Left lung (tissue), 4 donors: ENCODE measurements at regions not wholly inside any gene's neighbourhood (a gene's known extent, or its start where the extent isn't known, plus 50 kb on each side); places are given as distances from the start of the nearest gene placed in this dataset.

Experiments
- ATAC-seq: fragments of 200-7000 bp; cut with Tn5 transposase; one replicate; pipeline ENCODE4 v1.9.1; 2020; ENCODE audit warnings: moderate library complexity
- DNase-seq, 4 donors: peaks; one replicate each; pipeline ENCODE4 v3.0.0-alpha.2; 2013 to 2020
- H3K27ac ChIP-seq, 2 donors: fragments of 200-600 bp; sonication (generic) in 1 of 2; one replicate each; pipeline versions ENCODE4 v1.5.0 to v1.8.0; 2020 to 2021
- H3K27me3 ChIP-seq, 2 donors: fragments of 200-600 bp; sonication (generic) in 1 of 2; one replicate each; pipeline versions ENCODE4 v1.5.0 to v1.8.0; 2020 to 2021
- H3K36me3 ChIP-seq, 2 donors: fragments of 200-600 bp; sonication (generic) in 1 of 2; one replicate each; pipeline versions ENCODE4 v1.5.0 to v1.8.0; 2020 to 2021
- H3K4me1 ChIP-seq, 2 donors: fragments of 200-600 bp; one replicate each; pipeline ENCODE4 v1.8.0; 2021
- H3K4me3 ChIP-seq, 2 donors: fragments of 200-600 bp; sonication (generic) in 1 of 2; one replicate each; pipeline versions ENCODE4 v1.5.0 to v1.8.0; 2020 to 2021; ENCODE audit warnings: mild to moderate bottlenecking in 1 of 2
- H3K9me3 ChIP-seq, 2 donors: fragments of 200-600 bp; sonication (generic) in 1 of 2; one replicate each; pipeline versions ENCODE4 v1.5.0 to v1.8.0; 2020 to 2021
- intact Hi-C, 2 donors: fragments of 100-400 bp; cut with DNase I; formaldehyde crosslinking; loops; one replicate each; pipeline versions ENCODE4 v1.11.2 to v1.14.2; 2022
- TF ChIP-seq, protein P1 (sequence below), 2 donors: fragments of 200-600 bp; sonication (generic) in 1 of 2; IDR thresholded peaks; one replicate each; pipeline versions ENCODE4 v1.5.0 to v1.8.0; 2021; ENCODE audit warnings: antibody characterized with exemption in 2 of 2
- donor health status: DM: no; HTN: yes; CAD: no.
- donor health status: DM: no; HTN: no; CAD: no.

DNA sequence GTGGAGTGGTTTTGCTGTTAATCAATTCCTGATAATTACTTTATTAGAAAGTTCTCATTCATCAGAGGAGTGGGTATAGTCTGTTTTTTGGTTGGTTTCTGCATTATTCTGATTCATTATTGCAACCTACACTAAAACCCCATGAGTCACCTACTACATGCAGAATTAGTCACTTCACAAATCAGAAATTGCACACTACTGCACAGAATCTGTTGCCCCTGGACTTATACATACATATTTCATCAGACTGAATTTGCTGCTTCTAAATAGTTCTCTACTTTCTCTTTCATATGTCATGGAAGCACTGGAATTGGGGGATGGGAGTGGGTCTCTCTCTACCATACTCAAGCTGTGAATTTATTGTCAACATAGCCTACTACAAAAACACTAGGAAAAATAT, 585.1 kb downstream of the DNAH5 start:
- ATAC-seq = no peak
- intact Hi-C loops = no loop called here
- no peak for DNase-seq
- Histone ChIP-seq H3K4me3 (no peak overlapping the region), H3K27ac (no peak overlapping the region), H3K9me3 (peaks cover 0 to 2% of the 10 kb centered on the region in 2 donors), H3K27me3 (no peaks in the 10 kb centered on the region), H3K4me1 (no peaks in the 10 kb centered on the region), H3K36me3 (no peaks in the 10 kb centered on the region)
- TF ChIP-seq, protein P1, sequence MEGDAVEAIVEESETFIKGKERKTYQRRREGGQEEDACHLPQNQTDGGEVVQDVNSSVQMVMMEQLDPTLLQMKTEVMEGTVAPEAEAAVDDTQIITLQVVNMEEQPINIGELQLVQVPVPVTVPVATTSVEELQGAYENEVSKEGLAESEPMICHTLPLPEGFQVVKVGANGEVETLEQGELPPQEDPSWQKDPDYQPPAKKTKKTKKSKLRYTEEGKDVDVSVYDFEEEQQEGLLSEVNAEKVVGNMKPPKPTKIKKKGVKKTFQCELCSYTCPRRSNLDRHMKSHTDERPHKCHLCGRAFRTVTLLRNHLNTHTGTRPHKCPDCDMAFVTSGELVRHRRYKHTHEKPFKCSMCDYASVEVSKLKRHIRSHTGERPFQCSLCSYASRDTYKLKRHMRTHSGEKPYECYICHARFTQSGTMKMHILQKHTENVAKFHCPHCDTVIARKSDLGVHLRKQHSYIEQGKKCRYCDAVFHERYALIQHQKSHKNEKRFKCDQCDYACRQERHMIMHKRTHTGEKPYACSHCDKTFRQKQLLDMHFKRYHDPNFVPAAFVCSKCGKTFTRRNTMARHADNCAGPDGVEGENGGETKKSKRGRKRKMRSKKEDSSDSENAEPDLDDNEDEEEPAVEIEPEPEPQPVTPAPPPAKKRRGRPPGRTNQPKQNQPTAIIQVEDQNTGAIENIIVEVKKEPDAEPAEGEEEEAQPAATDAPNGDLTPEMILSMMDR (IDR thresholded peaks at IDR 0.05) = no peak

DNA sequence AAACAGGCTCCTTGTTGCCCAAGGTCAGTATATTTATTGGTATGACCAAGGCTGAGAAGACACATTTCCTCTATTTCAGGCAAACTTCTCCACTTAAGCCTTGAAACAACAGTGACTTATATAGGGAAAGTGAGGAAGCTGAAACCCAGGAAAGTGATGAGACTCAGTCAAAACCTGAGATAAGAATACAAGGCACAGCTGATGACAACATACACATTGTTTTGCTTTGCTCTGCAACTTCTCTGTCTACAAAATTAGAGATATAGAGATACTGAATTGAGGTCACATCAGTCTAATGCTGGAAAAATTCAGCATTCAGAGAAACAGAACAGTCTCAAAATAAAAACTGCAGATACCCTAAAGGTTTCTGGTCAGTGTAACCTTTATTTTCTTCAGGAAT, 586.1 kb downstream of the DNAH5 start:
- intact Hi-C loops = no loop called here
- Histone ChIP-seq H3K27ac (no peak overlapping the region), H3K4me1 (no peaks in the 10 kb centered on the region), H3K9me3 (peaks cover 0 to 2% of the 10 kb centered on the region in 2 donors), H3K4me3 (no peak overlapping the region), H3K27me3 (no peaks in the 10 kb centered on the region), H3K36me3 (no peaks in the 10 kb centered on the region)
- TF ChIP-seq, protein P1 (IDR thresholded peaks at IDR 0.05) = no peak
- no peak for DNase-seq
- no peak for ATAC-seq

DNA sequence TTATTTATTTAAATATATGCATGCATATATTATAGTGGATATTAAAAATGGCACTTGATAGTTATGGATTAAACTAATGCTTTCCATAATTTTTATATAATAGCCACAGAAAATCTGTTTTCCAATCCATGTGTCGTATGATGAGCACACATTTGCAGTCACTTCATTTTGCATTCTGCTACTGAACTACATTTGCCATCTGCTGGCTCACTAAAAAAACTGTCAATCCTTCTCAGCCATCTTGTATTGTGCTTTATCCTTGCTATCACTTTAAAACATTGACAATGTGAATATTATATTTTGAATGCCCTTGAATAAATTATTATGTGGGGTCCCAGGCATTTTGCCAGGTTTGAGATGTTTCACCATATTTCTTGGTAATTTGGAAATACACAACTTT, 586.6 kb downstream of the DNAH5 start:
- ATAC-seq (no peak), DNase-seq (no peak)
- no peaks in the 10 kb centered on the region for H3K4me1 ChIP-seq
- H3K27me3 ChIP-seq = no peaks in the 10 kb centered on the region
- no peak overlapping the region for H3K4me3 ChIP-seq
- intact Hi-C loops = no loop called here
- no peaks in the 10 kb centered on the region for H3K36me3 ChIP-seq
- H3K9me3 ChIP-seq = peaks cover 0 to 2% of the 10 kb centered on the region in 2 donors
- TF ChIP-seq, protein P1 (IDR thresholded peaks at IDR 0.05) = no peak
- no peak overlapping the region for H3K27ac ChIP-seq

DNA sequence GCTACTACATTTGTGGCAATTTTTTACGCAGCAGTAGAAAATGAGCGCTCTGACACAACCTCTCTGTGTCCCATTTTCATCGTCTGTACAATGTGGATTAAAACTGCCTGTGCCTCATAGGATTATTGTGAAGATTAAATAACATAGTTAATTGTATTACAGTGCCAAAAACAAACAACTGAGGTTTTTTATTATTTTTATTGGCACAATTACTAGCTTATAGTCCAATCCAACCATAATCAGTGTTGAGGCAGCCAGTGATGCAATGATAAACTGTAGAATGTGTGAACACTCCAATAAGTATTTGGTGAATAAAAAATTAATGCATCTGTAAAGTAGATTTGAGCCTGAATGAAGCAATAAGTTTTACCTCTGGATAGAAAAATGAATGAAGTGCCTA, 588.3 kb downstream of the DNAH5 start:
- TF ChIP-seq, protein P1 (IDR thresholded peaks at IDR 0.05) = no peak
- DNase-seq (no peak), ATAC-seq (no peak)
- Histone ChIP-seq H3K9me3 (peaks cover 0 to 2% of the 10 kb centered on the region in 2 donors), H3K4me3 (no peak overlapping the region), H3K27me3 (no peaks in the 10 kb centered on the region), H3K36me3 (no peaks in the 10 kb centered on the region), H3K4me1 (no peaks in the 10 kb centered on the region), H3K27ac (no peak overlapping the region)
- intact Hi-C loops = no loop called here

DNA sequence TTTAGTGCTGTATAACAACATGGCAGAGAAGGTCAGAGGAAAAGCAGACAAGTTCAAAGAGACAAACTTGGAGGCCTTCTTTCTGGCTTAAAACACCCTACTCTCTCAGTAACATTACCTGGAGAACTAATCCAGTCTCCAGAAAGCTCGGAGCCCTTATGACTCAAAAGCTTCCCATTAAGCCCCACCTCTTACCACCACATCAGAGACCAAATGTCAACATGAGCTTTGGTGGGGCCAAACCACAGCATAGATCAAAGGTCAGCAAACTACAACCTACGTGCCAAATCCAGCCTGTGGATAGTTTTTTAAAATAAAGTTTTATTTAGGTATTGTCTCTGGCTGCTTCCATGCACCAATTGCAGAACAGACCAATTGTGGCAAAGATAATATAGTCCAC, 589.9 kb downstream of the DNAH5 start:
- Histone ChIP-seq H3K27ac (no peak overlapping the region), H3K4me3 (no peak overlapping the region), H3K4me1 (no peaks in the 10 kb centered on the region), H3K27me3 (no peaks in the 10 kb centered on the region), H3K9me3 (peaks cover 0 to 2% of the 10 kb centered on the region in 2 donors), H3K36me3 (no peaks in the 10 kb centered on the region)
- ATAC-seq = no peak
- intact Hi-C loops = no loop called here
- no peak for DNase-seq
- TF ChIP-seq, protein P1 (IDR thresholded peaks at IDR 0.05) = no peak
